GM12872 (cell line): ENCODE measurements at regions not wholly inside any gene's neighbourhood (a gene's known extent, or its start where the extent isn't known, plus 50 kb on each side); places are given as distances from the start of the nearest gene placed in this dataset.

Experiments used
- TF ChIP-seq, protein P1 (sequence below): IDR thresholded peaks from 3 replicates; pipeline ENCODE4 v1.5.1; 2011; ENCODE audit warnings: low read depth, mild to moderate bottlenecking, low read length, moderate library complexity; ENCODE audit not compliant: insufficient read depth

- TF ChIP-seq, protein P1, sequence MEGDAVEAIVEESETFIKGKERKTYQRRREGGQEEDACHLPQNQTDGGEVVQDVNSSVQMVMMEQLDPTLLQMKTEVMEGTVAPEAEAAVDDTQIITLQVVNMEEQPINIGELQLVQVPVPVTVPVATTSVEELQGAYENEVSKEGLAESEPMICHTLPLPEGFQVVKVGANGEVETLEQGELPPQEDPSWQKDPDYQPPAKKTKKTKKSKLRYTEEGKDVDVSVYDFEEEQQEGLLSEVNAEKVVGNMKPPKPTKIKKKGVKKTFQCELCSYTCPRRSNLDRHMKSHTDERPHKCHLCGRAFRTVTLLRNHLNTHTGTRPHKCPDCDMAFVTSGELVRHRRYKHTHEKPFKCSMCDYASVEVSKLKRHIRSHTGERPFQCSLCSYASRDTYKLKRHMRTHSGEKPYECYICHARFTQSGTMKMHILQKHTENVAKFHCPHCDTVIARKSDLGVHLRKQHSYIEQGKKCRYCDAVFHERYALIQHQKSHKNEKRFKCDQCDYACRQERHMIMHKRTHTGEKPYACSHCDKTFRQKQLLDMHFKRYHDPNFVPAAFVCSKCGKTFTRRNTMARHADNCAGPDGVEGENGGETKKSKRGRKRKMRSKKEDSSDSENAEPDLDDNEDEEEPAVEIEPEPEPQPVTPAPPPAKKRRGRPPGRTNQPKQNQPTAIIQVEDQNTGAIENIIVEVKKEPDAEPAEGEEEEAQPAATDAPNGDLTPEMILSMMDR = no peak
These were observed 236.8 kb downstream of the ALX1 start for GRCh38 chr12:85516667-85517325.

DNA sequence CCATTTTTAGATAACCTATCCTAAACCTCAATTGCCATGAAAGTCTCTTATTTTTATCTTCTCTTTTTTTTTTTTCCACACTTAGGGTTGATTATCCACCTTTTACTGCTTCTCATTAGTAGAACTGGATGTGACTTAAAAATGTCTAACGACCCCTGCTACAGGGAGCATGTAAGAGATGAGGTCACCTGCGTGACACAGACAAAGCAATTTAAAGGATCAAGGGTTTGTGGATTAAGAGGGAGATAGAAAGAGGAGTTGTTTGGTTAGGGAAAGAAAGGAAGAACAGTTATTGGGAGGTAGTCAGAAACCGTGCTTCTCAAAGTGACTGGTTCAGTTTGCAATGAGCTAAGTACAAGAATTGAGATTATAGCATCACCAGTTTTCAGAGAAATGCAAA lies 239.1 kb downstream of the ALX1 start:
- TF ChIP-seq, protein P1 = no peak

DNA sequence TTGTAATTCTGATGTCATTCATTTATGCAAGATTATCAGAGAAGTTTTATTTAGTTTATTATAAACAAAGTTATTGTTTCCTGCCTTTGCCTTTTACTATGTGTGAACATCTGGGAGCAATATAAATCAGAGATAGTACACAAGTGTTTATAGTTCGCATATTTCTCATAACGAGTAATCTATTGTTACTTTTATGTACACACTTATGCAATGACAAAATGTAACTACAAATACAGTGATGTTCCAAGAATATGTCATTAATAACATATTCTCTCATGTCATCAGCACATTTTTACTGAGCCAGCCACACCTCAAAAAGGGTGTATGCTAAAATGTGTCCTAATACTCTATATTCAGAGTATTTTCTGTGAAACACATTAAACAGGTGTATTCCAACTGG lies 243.2 kb downstream of the ALX1 start:
- TF ChIP-seq, protein P1 = no peak

DNA sequence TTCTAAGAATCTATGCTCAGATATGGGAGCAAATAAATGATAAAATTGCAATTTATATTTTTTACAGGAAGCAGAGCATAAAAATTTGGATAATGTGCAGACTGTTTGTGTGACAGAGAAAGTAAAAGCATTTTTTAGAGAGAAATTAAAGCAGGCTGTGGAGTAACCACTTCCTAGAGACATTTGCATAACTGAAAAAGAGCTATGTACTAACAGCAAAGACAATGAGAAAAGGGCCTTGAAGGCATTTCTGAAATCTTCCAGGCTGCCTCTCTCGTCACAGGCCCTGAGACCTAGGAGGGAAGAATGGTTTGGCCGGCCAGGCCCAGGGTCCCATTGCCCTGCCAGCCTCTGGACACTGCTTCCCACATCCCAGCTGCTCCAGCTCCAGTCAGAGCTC lies 247.2 kb downstream of the ALX1 start:
- TF ChIP-seq, protein P1 = no peak

DNA sequence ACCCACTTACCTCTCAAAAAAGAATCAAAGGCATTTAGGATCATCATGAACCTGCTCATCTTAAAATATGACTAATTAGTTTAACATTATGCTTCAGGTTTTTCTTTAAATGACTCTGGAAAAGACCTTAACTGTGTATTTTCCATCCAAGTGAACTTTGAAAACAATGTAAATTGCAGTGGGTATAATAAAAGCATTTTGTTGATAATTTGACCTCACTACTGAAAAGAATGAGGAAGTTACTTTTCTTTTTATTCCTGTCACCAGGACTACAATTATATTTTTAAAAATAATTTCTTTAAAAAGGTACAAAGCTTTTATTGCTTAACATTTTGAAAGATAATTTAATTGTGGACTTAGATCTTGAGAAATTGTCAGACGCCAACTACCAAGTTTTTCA lies 249.9 kb downstream of the ALX1 start:
- TF ChIP-seq, protein P1 = no peak

DNA sequence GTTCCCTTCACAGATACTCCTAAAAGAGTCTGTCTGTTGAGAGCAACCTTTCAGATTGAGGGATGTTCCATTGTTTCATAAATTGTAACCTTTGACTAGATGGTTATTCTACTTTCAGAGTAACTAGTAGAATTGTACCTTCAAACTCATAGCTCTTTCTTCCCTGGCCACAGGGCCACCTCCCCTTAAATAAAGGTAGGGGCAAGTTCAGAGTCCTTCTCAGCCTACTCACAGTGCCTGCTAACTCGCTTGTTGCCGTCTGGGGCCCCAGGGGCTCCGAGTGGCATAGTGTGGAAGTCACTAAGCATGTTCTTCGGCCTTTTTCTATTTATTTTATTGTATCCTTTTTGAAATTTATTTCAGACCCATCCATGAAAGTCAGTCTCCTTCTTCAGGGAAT lies 250.4 kb downstream of the ALX1 start:
- TF ChIP-seq, protein P1 = no peak

DNA sequence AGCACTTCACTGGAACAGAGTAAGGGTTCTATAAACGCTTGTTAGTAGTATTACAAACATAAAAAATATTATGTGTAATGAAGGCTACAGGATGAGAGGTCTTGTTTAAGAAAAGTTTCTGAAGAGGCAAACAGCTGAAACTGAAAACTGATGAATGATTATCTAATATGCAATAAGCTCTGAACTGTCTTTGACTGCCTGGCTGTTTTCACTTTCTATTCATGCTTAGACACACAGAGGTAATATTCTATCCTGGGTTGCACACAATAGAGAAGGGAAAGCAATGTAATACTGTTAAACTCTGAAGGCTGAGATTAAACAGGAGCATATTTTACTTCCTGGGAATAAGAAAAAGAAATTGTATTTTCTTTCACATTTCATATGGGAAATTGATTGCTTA lies 251.3 kb downstream of the ALX1 start:
- TF ChIP-seq, protein P1 = no peak
